ENCODE measurements at regions not wholly inside any gene's neighbourhood (a gene's known extent, or its start where the extent isn't known, plus 50 kb on each side); places are given as distances from the start of the nearest gene placed in this dataset.
"Not testable (repeated sequence)": the region's sequence is repeated elsewhere in the genome, so short reads cannot be mapped to it uniquely, and the experiment has no call there.

- H3K9me3 ChIP-seq: no peaks in the 10 kb centered on the region
- no peak overlapping the region for H3K27ac ChIP-seq
- intact Hi-C loops (cut with DNase I): no loop called here
- no peak overlapping the region for H3K4me3 ChIP-seq
- no peaks in the 10 kb centered on the region for H3K27me3 ChIP-seq
- no peak for TF ChIP-seq CTCF (IDR thresholded peaks at IDR 0.05)
- no peak for DNase-seq (ENCODE audit: low spot score in 2 of 2)
- no peaks in the 10 kb centered on the region for H3K36me3 ChIP-seq
- no peaks in the 10 kb centered on the region for H3K4me1 ChIP-seq
These were observed 1456.4 kb upstream of the ACO1 start for GRCh38 chr9:30928045-30928444.

- Histone ChIP-seq H3K4me1 (no peaks in the 10 kb centered on the region), H3K9me3 (no peaks in the 10 kb centered on the region), H3K36me3 (no peaks in the 10 kb centered on the region), H3K27ac (no peak overlapping the region), H3K4me3 (no peak overlapping the region), H3K27me3 (no peaks in the 10 kb centered on the region)
- DNase-seq (ENCODE audit: low spot score in 2 of 2): no peak
- intact Hi-C loops (cut with DNase I): no loop called here
- TF ChIP-seq CTCF (IDR thresholded peaks at IDR 0.05): no peak
These were observed 1452.2 kb upstream of the ACO1 start for GRCh38 chr9:30932226-30932625.

GRCh38 chr9:30935730-30936129, 1448.7 kb upstream of the ACO1 start:
- DNase-seq (ENCODE audit: low spot score in 2 of 2): no peak

GRCh38 chr9:30937106-30937505, 1447.3 kb upstream of the ACO1 start:
- no peak overlapping the region for H3K27ac ChIP-seq
- TF ChIP-seq CTCF (IDR thresholded peaks at IDR 0.05): no peak
- no peaks in the 10 kb centered on the region for H3K36me3 ChIP-seq
- intact Hi-C loops (cut with DNase I): no loop called here
- H3K4me1 ChIP-seq: no peaks in the 10 kb centered on the region
- no peaks in the 10 kb centered on the region for H3K9me3 ChIP-seq
- no peak overlapping the region for H3K4me3 ChIP-seq
- no peak for DNase-seq (ENCODE audit: low spot score in 2 of 2)
- H3K27me3 ChIP-seq: no peaks in the 10 kb centered on the region

More at GRCh38 chr9:30935730-30936129, 1448.7 kb upstream of the ACO1 start:
- no peaks in the 10 kb centered on the region for H3K36me3 ChIP-seq
- H3K4me3 ChIP-seq: no peak overlapping the region
- no peak for TF ChIP-seq CTCF (IDR thresholded peaks at IDR 0.05)
- H3K27me3 ChIP-seq: no peaks in the 10 kb centered on the region
- no peaks in the 10 kb centered on the region for H3K4me1 ChIP-seq
- intact Hi-C loops (cut with DNase I): no loop called here
- H3K9me3 ChIP-seq: no peaks in the 10 kb centered on the region
- no peak overlapping the region for H3K27ac ChIP-seq

- DNase-seq (ENCODE audit: low spot score in 2 of 2); H3K4me3 ChIP-seq; H3K27ac ChIP-seq; intact Hi-C loops (cut with DNase I); H3K36me3 ChIP-seq; H3K4me1 ChIP-seq; H3K9me3 ChIP-seq; H3K27me3 ChIP-seq: not testable (repeated sequence)
These were observed 1441.6 kb upstream of the ACO1 start for GRCh38 chr9:30942852-30943251.

- DNase-seq (ENCODE audit: low spot score in 2 of 2): no peak
- Histone ChIP-seq H3K27ac (no peak overlapping the region), H3K36me3 (no peaks in the 10 kb centered on the region), H3K9me3 (no peaks in the 10 kb centered on the region), H3K4me1 (no peaks in the 10 kb centered on the region), H3K4me3 (no peak overlapping the region), H3K27me3 (no peaks in the 10 kb centered on the region)
- TF ChIP-seq CTCF (IDR thresholded peaks at IDR 0.05): no peak
- intact Hi-C loops (cut with DNase I): no loop called here
These were observed 1440.8 kb upstream of the ACO1 start for GRCh38 chr9:30943446-30944224.

Data from ascending aorta (tissue), 2 donors.